Motor neuron (in vitro differentiated cells): ENCODE measurements at regions not wholly inside any gene's neighbourhood (a gene's known extent, or its start where the extent isn't known, plus 50 kb on each side); places are given as distances from the start of the nearest gene placed in this dataset.
"Not testable (repeated sequence)": the region's sequence is repeated elsewhere in the genome, so short reads cannot be mapped to it uniquely, and the experiment has no call there.

Experiments
- ATAC-seq, 8 experiments: fragments of 200-7000 bp; cut with Tn5 transposase; replicated peaks in 6 of 8; 2 replicates each; pipeline ENCODE4 v1.8.0; 2021; ENCODE audit warnings: mild to moderate bottlenecking in 8 of 8, moderate library complexity in 8 of 8
- H3K27ac ChIP-seq, 2 donors: fragments of 250-450 bp; sonication (Bioruptor Pico); 2 replicates each; pipeline ENCODE4 v1.9.0; 2021; ENCODE audit warnings: antibody characterized with exemption in 2 of 2, mild to moderate bottlenecking in 2 of 2, moderate library complexity in 1 of 2
- H3K4me1 ChIP-seq, 2 donors: fragments of 250-450 bp; sonication (Bioruptor Pico); replicated peaks in 1 of 2; 2 replicates each; pipeline ENCODE4 v1.6.1; 2021; ENCODE audit warnings: antibody characterized with exemption in 2 of 2, mild to moderate bottlenecking in 2 of 2, moderate library complexity in 1 of 2
- H3K4me3 ChIP-seq, 5 donors: fragments of 250-450 bp; sonication (Bioruptor Pico); 2 replicates each; pipeline ENCODE4 v1.9.0; 2021; ENCODE audit warnings: antibody characterized with exemption in 5 of 5, mild to moderate bottlenecking in 5 of 5, moderate library complexity in 4 of 5
- WGBS, 10 experiments: fragments of 450-650 bp; shearing (Covaris generic); methylation state at CpG; one replicate each; pipeline ENCODE4 v1.0.0; 2022; 5-methylcytosine and 5-hydroxymethylcytosine counted together
- in situ Hi-C, 9 experiments: fragments of 400-800 bp; cut with MboI; loops; one replicate each; pipeline ENCODE4 v1.15.0; 2021; ENCODE audit warnings: low sequenced_read_pairs in 9 of 9, low pct_unique_long_range_greater_than_20kb in 2 of 9; ENCODE audit not compliant: unreplicated experiment in 9 of 9

DNA sequence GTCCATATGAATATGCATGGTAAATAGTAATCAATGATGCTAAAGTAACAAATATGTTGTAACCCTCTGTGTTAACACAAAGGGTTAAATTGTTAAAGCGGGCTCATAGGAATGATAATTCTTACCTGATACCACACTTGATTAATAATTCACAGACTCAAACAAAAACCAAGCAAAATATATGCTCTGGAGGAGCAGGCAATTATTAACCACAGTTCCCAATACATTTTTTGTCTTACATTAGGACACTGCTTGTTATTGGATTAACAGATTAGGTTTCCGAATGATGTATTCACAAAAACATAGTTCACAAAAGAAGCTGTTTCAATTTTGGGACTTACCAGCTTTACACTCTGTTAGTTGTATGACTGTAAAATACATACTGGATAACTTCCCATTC, 300.9 kb upstream of the LRRTM4 start:
- H3K4me1 ChIP-seq: no peaks in the 10 kb centered on the region
- no peak overlapping the region for H3K4me3 ChIP-seq
- no peak overlapping the region for H3K27ac ChIP-seq
- 0 to 100% (median 70%) methylated on average over 1 to 2 of the region's 2 CpGs for WGBS, 10 experiments
- ATAC-seq: no peak
- in situ Hi-C loops: no loop called here

DNA sequence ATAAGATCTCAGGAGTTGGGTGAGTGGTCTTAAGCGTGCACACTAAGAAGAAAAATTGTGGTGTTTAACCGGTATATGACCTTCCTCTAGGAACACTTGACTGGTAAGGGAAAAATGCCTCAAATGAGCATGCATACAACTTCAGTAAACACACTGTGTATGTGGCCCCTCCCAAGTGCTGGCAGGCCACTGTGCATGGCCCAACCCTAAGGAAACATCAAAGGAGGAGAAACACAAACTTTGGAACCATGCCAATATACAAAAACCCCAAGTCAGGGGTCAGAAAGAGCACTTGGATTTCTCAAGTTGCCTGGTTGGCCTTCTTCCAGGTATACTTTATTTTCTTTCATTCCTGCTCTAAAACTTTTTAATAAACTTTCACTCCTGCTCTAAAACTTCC, 308.9 kb upstream of the LRRTM4 start:
- 33 to 100% (median 91%) methylated on average over 1 to 2 of the region's 2 CpGs; no CpG with 5 or more reads in 4 of the 10 experiments for WGBS, 10 experiments
- peak in 1 of 8 experiments; percentile 54 for ATAC-seq
- in situ Hi-C loops: no loop called here
- peaks cover 0 to 2% of the 10 kb centered on the region in 2 donors for H3K4me1 ChIP-seq
- no peak overlapping the region for H3K4me3 ChIP-seq
- H3K27ac ChIP-seq: no peak overlapping the region

DNA sequence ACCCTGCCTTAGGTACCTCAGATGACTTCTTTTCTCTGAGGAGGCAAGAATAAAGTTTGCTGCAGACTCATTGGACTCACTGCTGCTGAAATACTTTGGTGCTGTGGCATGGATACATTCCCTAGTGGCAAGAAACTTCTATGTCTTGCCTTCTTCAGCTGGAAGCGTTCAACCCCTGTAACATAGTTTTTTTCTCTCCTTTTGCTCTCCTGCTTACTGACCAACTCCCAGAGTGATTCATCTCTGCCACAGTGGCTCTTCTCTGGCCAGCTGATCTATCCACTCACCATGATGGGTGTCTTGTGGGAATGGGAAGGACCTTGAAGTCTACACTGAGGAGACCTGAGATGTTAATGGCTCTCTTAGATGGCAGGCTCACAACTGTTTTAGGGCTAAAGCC, 309.3 kb upstream of the LRRTM4 start:
- WGBS, 10 experiments: 0 to 100% (median 0%) methylated on average over 1 of the region's 1 CpG; no CpG with 5 or more reads in 3 of the 10 experiments
- peak in 1 of 8 experiments; percentile 69 for ATAC-seq

DNA sequence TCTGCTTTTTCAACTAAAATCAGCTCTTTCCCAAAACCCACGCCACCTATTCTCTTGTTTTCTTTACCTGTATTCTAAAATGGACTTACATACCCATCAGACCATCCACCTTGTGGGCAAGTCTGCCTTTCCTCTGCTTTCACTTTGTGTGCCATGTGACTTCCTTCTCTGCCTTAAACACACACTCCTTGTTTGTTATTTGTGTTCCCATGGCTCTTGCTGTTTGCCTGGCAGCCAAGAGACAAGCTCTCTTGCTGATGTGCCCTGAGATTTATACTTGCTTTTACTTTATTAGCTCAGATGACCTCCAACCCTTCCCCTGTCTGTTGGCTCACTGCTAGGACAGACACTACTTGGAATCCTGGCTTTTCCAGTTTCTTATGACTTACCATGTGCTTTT, 309.7 kb upstream of the LRRTM4 start:
- 0 to 100% (median 46%) methylated on average over 1 of the region's 1 CpG; no CpG with 5 or more reads in 4 of the 10 experiments for WGBS, 10 experiments

More for the DNA sequence above, 309.3 kb upstream of the LRRTM4 start:
- H3K4me1 ChIP-seq: peaks cover 0 to 2% of the 10 kb centered on the region in 2 donors
- H3K27ac ChIP-seq: no peak overlapping the region
- no peak overlapping the region for H3K4me3 ChIP-seq
- in situ Hi-C loops: no loop called here

DNA sequence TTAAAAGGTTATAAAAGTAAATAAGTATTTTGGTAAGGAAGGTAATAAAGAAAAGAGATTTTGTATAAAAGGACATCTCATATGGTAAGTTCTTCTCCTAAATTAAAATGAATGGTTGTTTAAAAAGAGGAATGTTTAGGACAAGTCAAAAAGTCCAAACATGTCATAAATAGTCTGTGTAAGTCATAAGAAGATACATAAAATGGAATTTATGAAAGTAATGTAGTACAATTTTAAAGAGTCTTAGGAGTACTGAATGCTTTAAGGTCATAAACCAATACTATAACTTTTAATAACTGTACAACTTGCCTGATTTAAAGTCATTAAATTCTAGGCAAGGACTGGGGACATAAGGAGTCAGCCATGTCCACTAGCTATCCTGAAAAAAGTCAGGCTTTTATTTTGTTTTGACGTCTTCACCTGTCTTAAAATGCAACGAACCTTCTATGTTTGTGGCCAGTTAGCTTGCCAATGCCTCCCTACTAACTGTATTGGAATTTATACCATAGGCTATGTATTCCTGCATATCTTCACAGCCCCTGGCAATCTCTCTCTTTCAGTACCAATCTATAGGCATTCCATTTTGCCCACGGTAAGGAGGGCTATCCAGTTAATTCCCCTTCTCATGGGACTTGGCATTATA, 312.3 kb upstream of the LRRTM4 start:
- no peak overlapping the region for H3K4me3 ChIP-seq
- H3K4me1 ChIP-seq: peaks cover 0 to under 1% of the 10 kb centered on the region in 2 donors
- in situ Hi-C loops: no loop called here
- H3K27ac ChIP-seq: no peak overlapping the region
- ATAC-seq: no peak
- WGBS, 10 experiments: 0 to 100% (median 63%) methylated on average over 1 to 3 of the region's 3 CpGs; no CpG with 5 or more reads in 1 of the 10 experiments

More for the DNA sequence above, 309.7 kb upstream of the LRRTM4 start:
- H3K4me1 ChIP-seq: peaks cover 0 to 2% of the 10 kb centered on the region in 2 donors
- in situ Hi-C loops: no loop called here
- peak in 1 of 8 experiments; percentile 71 for ATAC-seq
- no peak overlapping the region for H3K4me3 ChIP-seq
- H3K27ac ChIP-seq: no peak overlapping the region

DNA sequence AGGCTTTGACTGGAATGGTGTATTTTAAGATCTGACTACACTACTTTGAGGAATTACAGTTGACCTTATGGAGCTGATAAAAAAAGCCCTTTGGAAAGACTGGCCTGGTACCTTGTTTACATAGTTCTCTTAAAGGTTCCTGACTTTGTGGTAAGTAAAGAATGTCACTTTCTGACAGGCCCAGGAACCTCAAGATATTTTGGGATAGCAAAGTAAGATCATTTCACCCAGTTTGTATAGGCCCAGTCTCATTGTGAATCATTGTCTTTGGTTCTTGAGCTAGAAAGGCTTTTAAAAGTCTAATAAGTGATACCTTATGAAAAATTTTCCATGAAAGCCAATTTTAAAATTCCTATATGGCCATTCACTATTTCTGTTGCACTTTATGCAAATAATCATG, 316.3 kb upstream of the LRRTM4 start:
- Histone ChIP-seq H3K4me1 (no peaks in the 10 kb centered on the region), H3K27ac (no peak overlapping the region), H3K4me3 (no peak overlapping the region)
- ATAC-seq: no peak
- in situ Hi-C loops: no loop called here

DNA sequence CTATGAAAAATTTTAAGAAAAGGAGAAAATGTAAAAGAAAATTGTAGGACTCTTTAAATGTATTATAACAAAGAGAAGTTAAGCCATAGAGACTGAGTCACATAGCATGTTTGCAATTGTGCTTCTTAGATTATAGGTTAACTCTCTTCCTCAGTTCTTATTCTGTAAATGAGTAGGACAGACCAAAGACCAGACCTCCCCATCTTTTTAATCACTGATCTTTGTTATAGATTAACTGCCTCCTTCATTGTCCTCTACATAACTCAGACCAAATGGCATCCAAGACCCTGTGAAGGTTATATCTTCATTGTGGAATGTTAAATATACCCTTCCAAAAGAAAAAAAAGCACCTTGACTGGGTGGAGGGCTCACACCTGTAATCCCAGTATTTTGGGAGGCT, 316.9 kb upstream of the LRRTM4 start:
- in situ Hi-C loops: no loop called here
- H3K4me1 ChIP-seq: no peaks in the 10 kb centered on the region
- no peak overlapping the region for H3K4me3 ChIP-seq
- no peak overlapping the region for H3K27ac ChIP-seq
- no peak for ATAC-seq

DNA sequence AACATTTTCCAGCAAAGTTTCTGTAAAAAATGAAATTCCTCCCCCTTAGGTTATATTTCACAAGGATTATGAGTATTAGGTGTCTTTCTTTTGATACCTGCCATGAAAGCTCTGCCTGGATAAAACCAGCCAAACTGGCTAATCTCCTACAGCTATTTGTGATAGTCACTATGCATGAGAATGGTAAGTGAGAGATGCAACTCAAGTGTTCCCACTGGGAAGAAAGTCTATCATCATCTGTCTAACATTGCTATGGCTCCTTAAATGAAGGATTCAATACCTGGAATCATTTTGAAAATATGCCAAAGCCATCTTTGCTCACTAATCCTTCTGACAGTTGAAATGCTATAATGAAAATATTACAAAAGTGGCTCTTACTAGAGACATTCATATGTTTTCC, 339.9 kb upstream of the LRRTM4 start:
- ATAC-seq: no peak
- no peak overlapping the region for H3K27ac ChIP-seq
- no peaks in the 10 kb centered on the region for H3K4me1 ChIP-seq
- H3K4me3 ChIP-seq: no peak overlapping the region
- in situ Hi-C loops: no loop called here

DNA sequence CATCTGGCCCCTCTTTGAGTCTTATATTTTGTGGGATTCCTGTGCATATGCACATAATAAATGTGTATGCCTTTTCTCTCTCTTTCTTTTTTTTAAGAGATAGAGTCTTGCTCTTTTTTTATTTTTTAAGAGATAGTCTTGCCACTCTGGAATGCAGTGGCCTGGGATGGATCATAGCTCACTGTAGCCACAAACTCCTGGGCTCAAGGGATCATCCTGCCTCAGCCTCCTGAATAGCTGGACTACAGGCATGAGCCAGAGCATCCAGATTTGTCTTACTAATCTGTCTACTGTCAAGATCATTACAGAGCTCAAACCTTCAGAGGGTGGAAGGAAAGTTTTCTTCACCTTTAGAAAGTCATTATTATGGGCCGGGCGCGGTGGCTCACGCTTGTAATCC, 342.2 kb upstream of the LRRTM4 start:
- no peak overlapping the region for H3K4me3 ChIP-seq
- no peak overlapping the region for H3K27ac ChIP-seq
- no peak for ATAC-seq
- in situ Hi-C loops: no loop called here
- no peaks in the 10 kb centered on the region for H3K4me1 ChIP-seq
- 40 to 100% methylated on average over 1 to 4 of the region's 4 CpGs; no CpG with 5 or more reads in 8 of the 10 experiments for WGBS, 10 experiments

DNA sequence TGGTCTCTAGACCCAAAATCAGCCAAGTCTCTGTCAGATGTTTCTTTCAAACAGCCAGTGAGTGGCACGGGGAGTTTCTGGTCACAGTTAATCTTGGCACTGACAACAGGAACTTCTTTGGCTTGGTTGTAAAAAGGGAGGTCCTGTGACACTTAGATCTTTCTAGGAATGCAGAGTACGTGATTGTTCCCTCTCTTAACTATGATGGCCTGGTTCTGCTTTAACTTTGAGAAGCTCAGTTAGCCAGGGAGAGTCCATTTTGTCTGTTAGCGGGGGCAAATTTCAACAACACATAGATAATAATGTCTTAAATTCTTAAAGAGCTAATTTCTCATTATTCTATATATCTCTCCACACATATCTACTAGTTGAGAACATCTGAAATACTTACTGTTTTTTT, 344.5 kb upstream of the LRRTM4 start:
- in situ Hi-C loops: no loop called here
- WGBS, 10 experiments: 0 to 92% (median 50%) methylated on average over 1 to 3 of the region's 3 CpGs; no CpG with 5 or more reads in 2 of the 10 experiments
- H3K4me1 ChIP-seq: no peaks in the 10 kb centered on the region
- ATAC-seq: no peak
- no peak overlapping the region for H3K27ac ChIP-seq
- H3K4me3 ChIP-seq: no peak overlapping the region

DNA sequence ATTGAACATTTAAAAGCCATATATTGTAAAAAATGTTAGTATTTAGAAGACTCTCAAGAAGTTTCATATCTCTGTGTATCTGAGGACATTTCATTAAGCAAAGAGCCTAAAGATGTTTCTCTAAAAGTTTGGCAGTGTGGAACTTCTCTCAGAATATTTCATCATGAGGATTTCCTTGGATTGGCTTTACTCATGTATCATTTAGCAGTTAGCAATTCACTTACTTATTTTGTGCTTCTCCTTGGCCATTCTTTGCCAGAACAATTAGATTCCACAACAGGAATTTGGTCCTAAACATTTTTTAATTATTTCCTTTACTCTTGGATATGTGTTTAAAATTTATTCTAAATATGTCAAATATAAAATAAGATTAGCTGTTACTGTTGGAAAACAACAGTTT, 345.0 kb upstream of the LRRTM4 start:
- Histone ChIP-seq H3K27ac (no peak overlapping the region), H3K4me1 (no peaks in the 10 kb centered on the region), H3K4me3 (no peak overlapping the region)
- in situ Hi-C loops: no loop called here
- no peak for ATAC-seq

DNA sequence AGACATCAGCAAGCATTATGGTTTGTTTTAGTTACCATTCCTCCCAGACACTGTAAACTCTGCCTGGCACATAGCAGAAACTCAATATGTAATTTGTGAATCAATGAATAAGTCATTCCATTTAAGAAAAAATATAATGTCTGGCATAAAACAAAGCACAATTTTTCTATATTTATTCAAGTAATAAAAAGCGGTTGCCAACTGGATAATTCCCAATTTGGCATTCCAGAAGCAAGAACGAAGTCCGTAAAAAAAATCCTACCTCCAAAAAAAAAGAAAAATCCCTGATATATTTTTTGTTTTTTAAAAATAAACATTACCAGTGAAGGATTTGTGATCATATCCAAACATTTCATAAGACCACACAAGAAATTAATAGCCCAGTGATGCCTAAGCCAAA, 351.3 kb upstream of the LRRTM4 start:
- no peak overlapping the region for H3K4me3 ChIP-seq
- in situ Hi-C loops: no loop called here
- H3K4me1 ChIP-seq: no peaks in the 10 kb centered on the region
- 0 to 100% (median 93%) methylated on average over 1 to 3 of the region's 3 CpGs for WGBS, 10 experiments
- no peak for ATAC-seq
- H3K27ac ChIP-seq: no peak overlapping the region

DNA sequence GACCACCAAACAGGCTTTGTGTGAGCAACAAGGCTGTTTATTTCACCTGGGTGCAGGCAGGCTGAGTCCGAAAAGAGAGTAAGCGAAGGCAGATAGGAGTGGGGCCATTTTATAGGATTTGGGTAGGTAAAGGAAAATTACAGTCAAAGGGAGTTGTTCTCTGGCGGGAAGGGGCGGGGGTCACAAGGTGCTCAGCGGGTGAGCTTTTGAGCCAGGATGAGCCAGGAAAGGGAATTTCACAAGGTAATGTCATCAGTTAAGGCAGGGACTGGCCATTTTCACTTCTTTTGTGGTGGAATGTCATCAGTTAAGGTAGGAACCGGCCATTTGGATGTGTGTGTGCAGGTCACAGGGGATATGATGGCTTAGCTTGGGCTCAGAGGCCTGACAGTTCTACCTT, 378.0 kb upstream of the LRRTM4 start:
- ATAC-seq, H3K4me3 ChIP-seq, H3K4me1 ChIP-seq, in situ Hi-C loops, H3K27ac ChIP-seq: not testable (repeated sequence)
- WGBS, 10 experiments: 15 to 100% (median 90%) methylated on average over 1 to 5 of the region's 6 CpGs; no CpG with 5 or more reads in 2 of the 10 experiments

DNA sequence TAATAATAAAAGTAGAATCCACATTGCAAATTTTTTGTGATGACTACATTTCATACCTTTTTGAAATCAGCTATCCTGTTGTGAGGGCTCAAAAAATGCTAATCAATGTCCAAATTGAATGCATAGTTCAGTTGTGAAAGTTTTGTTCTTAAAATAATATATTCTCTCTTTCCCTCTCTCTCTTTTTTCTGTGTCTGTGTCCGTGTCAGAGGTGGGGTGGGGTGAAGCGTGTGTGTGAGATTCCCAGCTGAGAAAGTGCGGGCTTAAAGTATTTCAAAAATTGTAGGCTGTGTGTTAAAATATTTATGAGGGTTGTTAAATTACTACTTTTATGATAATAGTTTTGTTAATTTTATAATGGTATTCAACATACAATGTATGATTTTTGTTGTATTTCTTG, 388.0 kb upstream of the LRRTM4 start:
- WGBS, 10 experiments: 18 to 100% (median 59%) methylated on average over 1 to 3 of the region's 3 CpGs; no CpG with 5 or more reads in 2 of the 10 experiments
- H3K4me1 ChIP-seq: no peaks in the 10 kb centered on the region
- H3K4me3 ChIP-seq: no peak overlapping the region
- no peak for ATAC-seq
- in situ Hi-C loops: no loop called here
- no peak overlapping the region for H3K27ac ChIP-seq
